ENCODE measurements at regions not wholly inside any gene's neighbourhood (a gene's known extent, or its start where the extent isn't known, plus 50 kb on each side); places are given as distances from the start of the nearest gene placed in this dataset.

GRCh38 chrX:9286234-9286633 is 178.6 kb upstream of the TBL1X start:
- TF ChIP-seq CTCF (optimal IDR thresholded peaks at IDR 0.05 in 1 of 3, IDR thresholded peaks at IDR 0.05 in 1 of 3, conservative IDR thresholded peaks at IDR 0.05 in 1 of 3; ENCODE audit: extremely low read depth in 1 of 3, insufficient read depth in 2 of 3, low read length in 3 of 3) (no peak), EZH2 (IDR thresholded peaks at IDR 0.05; ENCODE audit: low read length) (no peak)

All from keratinocyte (primary cell).